ENCODE measurements at regions not wholly inside any gene's neighbourhood (a gene's known extent, or its start where the extent isn't known, plus 50 kb on each side); places are given as distances from the start of the nearest gene placed in this dataset.

DNA sequence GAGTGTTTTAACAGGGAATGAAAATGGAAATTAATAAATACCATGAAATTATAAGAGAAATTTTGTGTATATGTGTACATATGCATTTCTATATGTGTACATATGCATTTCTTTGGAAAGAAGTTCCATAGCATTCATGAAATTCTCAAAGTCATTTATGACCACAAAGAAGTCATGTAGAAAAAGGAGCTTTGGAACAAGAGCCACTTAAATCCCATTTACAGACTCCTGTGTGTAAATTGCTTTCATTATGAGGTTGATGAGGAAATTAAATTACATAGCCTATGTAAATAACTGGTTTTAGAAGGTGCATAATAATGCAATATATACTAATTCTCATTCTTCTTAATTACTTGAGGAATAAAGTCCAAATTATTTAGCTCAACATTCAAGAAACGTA lies 450.5 kb upstream of the SYT1 start:
- TF ChIP-seq, protein P1, sequence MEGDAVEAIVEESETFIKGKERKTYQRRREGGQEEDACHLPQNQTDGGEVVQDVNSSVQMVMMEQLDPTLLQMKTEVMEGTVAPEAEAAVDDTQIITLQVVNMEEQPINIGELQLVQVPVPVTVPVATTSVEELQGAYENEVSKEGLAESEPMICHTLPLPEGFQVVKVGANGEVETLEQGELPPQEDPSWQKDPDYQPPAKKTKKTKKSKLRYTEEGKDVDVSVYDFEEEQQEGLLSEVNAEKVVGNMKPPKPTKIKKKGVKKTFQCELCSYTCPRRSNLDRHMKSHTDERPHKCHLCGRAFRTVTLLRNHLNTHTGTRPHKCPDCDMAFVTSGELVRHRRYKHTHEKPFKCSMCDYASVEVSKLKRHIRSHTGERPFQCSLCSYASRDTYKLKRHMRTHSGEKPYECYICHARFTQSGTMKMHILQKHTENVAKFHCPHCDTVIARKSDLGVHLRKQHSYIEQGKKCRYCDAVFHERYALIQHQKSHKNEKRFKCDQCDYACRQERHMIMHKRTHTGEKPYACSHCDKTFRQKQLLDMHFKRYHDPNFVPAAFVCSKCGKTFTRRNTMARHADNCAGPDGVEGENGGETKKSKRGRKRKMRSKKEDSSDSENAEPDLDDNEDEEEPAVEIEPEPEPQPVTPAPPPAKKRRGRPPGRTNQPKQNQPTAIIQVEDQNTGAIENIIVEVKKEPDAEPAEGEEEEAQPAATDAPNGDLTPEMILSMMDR (conservative IDR thresholded peaks at IDR 0.05; ENCODE audit: low read length): no peak
- no peak for TF ChIP-seq EZH2phosphoT487 (IDR thresholded peaks at IDR 0.05; ENCODE audit: borderline replicate concordance)

All from Loucy (cell line).